Brain microvascular endothelial cell (primary cell): ENCODE measurements at regions not wholly inside any gene's neighbourhood (a gene's known extent, or its start where the extent isn't known, plus 50 kb on each side); places are given as distances from the start of the nearest gene placed in this dataset.
"Not testable (repeated sequence)": the region's sequence is repeated elsewhere in the genome, so short reads cannot be mapped to it uniquely, and the experiment has no call there.

ENCODE experiments used
- DNase-seq: peaks from one replicate; pipeline ENCODE4 v3.0.0-alpha.2; 2020
- H3K27ac ChIP-seq: fragments of 250-450 bp; sonication (Bioruptor Pico); 2 replicates; pipeline ENCODE4 v1.5.1; 2020; ENCODE audit warnings: mild to moderate bottlenecking, moderate library complexity
- H3K27me3 ChIP-seq: fragments of 250-450 bp; sonication (Bioruptor Pico); replicated peaks from 2 replicates; pipeline ENCODE4 v1.5.1; 2020; ENCODE audit warnings: mild to moderate bottlenecking
- H3K36me3 ChIP-seq: fragments of 250-450 bp; sonication (Bioruptor Pico); replicated peaks from 2 replicates; pipeline ENCODE4 v1.5.1; 2020; ENCODE audit warnings: mild to moderate bottlenecking
- H3K4me3 ChIP-seq: 2 replicates; pipeline ENCODE4 v1.5.1; 2011; ENCODE audit warnings: low read depth, mild to moderate bottlenecking, control low read depth, low read length, moderate library complexity
- in situ Hi-C: cut with HindIII; loops from 2 replicates; pipeline ENCODE4 v1.10.0; 2017; ENCODE audit warnings: low sequenced_read_pairs, low pct_ligation_motif_present
- TF ChIP-seq, protein P1 (sequence below): IDR thresholded peaks from 2 replicates; pipeline ENCODE4 v1.5.1; 2011; ENCODE audit warnings: low read depth, mild to moderate bottlenecking, moderate library complexity, low read length, control low read depth, inconsistent platforms; ENCODE audit errors: missing control alignments

DNA sequence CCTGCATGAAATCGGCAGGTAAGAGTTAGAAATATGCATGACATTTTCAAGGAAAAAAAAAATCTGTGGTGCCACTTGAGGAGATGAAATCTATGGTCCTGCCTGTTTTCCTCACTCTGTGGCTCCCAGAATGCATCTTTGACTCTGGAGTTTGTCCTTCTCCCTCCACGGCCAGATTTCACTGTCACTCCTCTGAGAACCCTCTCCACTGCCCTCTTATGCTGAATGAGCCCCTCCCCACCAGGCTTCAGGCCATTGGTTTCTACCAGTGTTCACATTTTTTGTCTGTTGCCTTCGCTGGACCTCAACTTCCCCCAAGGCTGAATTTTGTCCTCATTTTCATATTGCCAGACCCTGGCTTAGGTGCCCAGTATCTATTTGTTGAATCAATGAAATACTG lies 235.0 kb downstream of the ZIC5 start:
- Histone ChIP-seq H3K4me3 (no peak overlapping the region), H3K36me3 (no peaks in the 10 kb centered on the region), H3K27ac (no peak overlapping the region), H3K27me3 (no peaks in the 10 kb centered on the region)
- DNase-seq: no peak
- TF ChIP-seq, protein P1, sequence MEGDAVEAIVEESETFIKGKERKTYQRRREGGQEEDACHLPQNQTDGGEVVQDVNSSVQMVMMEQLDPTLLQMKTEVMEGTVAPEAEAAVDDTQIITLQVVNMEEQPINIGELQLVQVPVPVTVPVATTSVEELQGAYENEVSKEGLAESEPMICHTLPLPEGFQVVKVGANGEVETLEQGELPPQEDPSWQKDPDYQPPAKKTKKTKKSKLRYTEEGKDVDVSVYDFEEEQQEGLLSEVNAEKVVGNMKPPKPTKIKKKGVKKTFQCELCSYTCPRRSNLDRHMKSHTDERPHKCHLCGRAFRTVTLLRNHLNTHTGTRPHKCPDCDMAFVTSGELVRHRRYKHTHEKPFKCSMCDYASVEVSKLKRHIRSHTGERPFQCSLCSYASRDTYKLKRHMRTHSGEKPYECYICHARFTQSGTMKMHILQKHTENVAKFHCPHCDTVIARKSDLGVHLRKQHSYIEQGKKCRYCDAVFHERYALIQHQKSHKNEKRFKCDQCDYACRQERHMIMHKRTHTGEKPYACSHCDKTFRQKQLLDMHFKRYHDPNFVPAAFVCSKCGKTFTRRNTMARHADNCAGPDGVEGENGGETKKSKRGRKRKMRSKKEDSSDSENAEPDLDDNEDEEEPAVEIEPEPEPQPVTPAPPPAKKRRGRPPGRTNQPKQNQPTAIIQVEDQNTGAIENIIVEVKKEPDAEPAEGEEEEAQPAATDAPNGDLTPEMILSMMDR: no peak
- in situ Hi-C loops: no loop called here

DNA sequence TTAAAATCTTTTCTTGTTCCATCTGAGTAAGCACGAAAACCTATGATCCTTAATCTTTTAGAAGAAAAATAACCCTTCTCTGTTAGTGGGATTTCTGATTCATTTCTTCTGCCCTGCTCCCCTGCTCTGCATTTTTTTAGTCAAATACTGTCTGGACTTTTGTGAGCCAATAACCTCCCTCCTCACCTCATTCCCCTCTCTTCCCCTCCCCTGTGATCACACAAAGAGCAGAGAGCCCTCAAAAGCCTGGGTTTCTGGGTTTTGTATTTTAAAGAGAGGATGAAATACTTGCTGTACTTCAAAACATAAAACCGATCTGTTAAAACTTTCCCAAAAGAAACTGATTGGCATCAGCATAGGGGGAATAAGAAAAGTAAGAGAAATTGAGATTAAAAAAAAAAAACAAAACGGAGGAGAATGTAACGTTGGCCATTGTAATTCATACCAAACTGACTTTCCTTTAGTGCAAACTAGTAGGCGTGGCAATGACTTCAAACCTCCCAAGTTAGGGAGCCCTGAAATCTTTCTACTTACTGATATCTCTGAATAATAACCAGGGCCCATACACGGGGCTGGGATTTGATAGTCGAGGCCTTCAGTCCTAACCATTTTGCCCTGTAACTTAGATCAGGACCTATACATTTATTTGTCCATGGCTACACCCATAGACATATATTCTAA lies 232.9 kb downstream of the TM9SF2 start:
- no peak overlapping the region for H3K4me3 ChIP-seq
- no peaks in the 10 kb centered on the region for H3K27me3 ChIP-seq
- no peaks in the 10 kb centered on the region for H3K36me3 ChIP-seq
- in situ Hi-C loops: no loop called here
- no peak for DNase-seq
- no peak overlapping the region for H3K27ac ChIP-seq
- TF ChIP-seq, protein P1: no peak

DNA sequence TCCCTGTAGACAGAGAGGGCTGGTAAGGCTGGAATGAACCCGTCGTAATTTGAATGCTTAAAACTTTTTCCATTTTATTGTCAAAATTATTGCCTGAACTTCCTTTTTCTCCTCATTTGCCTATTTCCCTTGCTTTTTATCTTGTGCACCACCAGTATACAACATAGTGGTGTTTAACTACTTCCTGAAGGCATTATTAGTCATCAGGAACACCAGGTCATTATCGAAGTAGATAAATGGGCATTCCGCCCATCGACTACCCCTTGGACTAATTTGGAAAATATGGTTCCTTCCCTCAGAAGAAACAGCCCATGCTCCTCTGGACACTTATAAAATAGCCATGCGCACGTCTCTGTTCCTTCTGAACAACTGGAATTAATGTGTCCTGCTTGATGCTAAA lies 232.1 kb downstream of the TM9SF2 start:
- TF ChIP-seq, protein P1: no peak
- Histone ChIP-seq H3K27ac (no peak overlapping the region), H3K4me3 (no peak overlapping the region), H3K27me3 (no peaks in the 10 kb centered on the region), H3K36me3 (no peaks in the 10 kb centered on the region)
- in situ Hi-C loops: no loop called here
- DNase-seq: no peak

GRCh38 chr13:99731747-99732146 lies 230.5 kb downstream of the TM9SF2 start:
- DNase-seq: no peak
- no peaks in the 10 kb centered on the region for H3K27me3 ChIP-seq
- no peak overlapping the region for H3K4me3 ChIP-seq
- TF ChIP-seq, protein P1: no peak
- H3K36me3 ChIP-seq: no peaks in the 10 kb centered on the region
- in situ Hi-C loops: no loop called here
- no peak overlapping the region for H3K27ac ChIP-seq

DNA sequence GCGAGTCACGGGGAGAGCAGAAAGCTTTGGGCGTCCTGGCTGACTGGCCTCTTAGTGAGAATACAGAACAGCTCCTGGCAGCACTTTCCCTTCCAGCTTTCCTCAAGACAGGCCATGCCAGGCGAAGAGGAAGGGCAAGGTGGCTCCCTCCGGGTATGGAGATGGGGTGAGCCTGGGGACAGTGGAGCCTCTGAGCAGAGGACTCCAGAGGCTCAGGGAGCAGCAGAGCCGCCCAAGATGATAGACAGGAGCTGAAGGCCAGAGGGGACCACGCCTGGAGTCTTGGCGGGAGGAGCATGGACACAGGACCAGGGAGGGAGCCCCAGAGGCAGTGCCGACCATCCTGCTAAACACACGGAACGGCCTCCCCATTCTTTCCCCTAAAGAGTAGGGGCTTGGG lies 229.1 kb downstream of the TM9SF2 start:
- no peak for DNase-seq
- H3K27ac ChIP-seq: no peak overlapping the region
- TF ChIP-seq, protein P1: no peak
- no peak overlapping the region for H3K4me3 ChIP-seq
- no peaks in the 10 kb centered on the region for H3K36me3 ChIP-seq
- in situ Hi-C loops: no loop called here
- no peaks in the 10 kb centered on the region for H3K27me3 ChIP-seq

DNA sequence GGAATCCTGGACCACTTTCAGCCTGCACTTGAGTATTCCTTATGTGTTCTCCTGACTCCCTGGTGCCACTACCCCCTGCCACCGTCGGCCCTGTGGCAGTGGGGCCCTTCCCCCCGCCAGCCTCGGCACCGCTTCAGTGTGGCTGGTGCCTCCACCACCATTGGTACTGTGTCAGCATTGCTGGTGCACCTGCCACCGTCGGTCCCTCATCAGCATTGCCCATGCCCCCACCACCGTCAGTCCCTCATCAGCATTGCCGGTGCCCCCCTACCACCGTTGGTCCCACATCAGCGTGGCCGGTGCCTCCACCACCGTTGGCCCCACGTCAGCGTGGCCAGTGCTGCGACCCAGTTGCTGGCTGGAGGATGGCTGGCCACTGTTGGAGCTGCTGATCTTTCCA lies 228.5 kb downstream of the TM9SF2 start:
- TF ChIP-seq, protein P1: no peak
- in situ Hi-C loops: no loop called here
- Histone ChIP-seq H3K4me3 (no peak overlapping the region), H3K27me3 (no peaks in the 10 kb centered on the region), H3K27ac (no peak overlapping the region), H3K36me3 (no peaks in the 10 kb centered on the region)
- no peak for DNase-seq

- H3K27me3 ChIP-seq, H3K36me3 ChIP-seq, H3K4me3 ChIP-seq, DNase-seq, H3K27ac ChIP-seq, in situ Hi-C loops: not testable (repeated sequence)
Observed at GRCh38 chr13:99727651-99728050, 226.4 kb downstream of the TM9SF2 start.
